ENCODE measurements at regions not wholly inside any gene's neighbourhood (a gene's known extent, or its start where the extent isn't known, plus 50 kb on each side); places are given as distances from the start of the nearest gene placed in this dataset.
"Not testable (repeated sequence)": the region's sequence is repeated elsewhere in the genome, so short reads cannot be mapped to it uniquely, and the experiment has no call there.

DNA sequence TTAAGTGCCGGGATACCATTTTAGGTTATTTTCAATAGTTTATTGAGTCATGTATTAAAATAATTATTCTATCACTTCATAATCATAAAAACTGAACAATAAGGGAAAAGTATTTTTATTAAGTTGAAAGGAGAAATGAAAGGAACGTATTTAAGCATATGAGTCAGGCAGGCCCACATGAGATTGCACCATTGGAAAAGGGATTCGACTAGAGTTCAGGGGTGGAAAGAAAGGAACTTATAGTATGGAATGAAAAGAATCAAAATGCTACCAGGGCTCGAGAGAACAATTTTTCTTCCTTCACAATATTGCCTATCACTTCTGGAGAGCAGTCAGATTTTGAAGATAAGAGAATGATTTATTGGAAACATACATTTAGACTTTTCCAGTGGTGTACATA is 516.5 kb upstream of the NETO1 start:
- DNase-seq, result no peak

DNA sequence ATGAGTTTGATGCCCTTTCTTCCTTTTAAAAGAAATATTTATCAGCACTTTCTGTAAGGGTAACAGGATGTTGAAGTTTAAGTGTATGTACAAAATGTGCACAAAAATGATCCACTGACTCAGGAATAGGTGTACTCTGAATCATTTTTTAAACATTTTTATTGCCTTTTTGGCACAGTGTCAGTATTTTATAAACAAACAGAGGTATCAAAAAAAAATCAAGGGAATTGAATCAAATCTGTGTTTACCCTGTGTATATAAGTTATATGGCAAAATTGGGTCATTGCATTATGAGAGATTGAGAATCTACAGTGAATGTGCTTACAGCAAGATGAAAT is 513.9 kb upstream of the NETO1 start:
- no peak for DNase-seq

DNA sequence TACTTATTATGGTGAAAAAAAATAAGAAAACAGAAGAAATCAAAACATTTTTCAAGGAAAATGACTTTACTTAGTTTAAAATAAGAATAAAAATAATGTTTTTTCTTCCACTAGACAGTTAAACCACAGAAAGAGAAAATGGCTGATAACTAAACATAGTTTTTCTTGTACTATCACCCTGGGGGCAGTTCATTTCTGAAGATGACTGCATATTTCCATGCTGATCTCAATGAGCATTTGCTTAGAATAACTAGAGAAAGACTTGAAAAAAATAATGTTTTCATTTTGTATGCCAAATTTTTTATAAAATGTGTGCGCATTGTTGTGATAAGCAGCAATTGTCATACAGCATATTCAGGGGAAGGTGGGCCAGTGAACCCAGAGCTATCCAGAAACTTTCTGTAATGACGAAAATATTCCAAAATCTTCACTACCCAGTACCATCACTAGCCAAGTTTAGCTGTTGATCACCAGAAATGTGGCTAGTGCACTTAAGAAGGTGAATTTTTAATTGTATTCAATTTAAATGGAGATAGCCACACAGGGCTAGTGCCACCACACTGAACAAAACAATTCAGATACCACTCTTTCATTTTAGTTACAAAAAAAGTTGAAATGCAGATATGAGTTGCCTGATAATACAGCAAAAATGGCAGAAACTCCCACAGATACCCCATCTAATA is 513.4 kb upstream of the NETO1 start:
- DNase-seq, result no peak

DNA sequence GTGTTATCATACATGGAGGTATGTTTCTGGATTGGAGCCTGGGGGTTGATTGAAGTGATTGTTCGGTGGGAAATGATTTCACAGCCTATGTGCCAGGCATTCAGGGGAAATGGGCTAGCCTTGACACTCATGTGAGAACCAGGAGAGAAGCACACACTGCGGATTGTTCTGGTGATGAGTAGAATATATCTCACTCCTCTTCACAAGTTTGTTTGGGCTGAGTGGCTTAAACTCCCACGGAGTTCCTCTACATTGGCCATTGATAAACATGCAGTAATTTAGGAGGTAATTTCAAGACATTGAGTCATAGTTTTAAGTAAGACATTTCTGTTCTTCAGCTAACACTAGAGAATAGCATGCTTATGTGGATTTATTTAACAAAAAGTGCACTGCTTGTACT is 498.9 kb upstream of the NETO1 start:
- no peak for DNase-seq

DNA sequence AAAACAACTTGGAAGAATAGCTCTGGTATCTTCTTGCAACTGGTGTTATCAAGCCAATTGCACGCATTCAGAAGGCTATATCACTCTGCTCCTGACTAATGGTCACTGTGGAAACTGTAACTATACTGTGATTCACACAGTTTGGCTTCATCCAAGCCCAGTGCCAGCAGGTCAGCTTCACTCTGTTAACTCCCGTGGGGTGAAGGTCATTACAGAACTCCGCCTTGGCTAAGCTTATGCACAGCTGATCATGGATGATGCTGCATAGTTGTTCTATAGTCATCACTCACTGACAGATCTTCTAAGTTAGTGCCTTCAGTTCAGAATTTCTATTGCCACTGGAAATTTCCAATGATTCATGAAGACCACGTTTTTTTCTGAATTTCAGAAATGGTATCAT is 497.2 kb upstream of the NETO1 start:
- no peak for DNase-seq

DNA sequence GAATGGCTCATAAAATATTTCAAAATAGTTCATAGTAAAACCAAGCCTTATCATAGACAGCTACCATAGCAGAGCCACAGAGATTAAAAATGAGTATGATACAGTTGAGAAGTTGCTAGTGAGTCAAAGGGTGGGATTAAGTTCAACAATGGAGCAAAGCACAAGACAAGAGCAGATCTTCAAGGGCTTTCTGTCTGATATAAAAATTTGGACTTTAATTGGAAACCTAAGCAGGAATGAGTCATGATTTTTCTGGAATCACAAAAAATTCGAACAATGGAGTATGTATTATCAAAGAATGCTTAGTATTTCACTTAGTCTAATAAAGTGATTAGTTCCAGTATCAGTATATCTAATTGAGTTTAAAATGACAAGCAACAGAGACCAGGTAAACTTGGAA is 487.3 kb upstream of the NETO1 start:
- no peak for DNase-seq

DNA sequence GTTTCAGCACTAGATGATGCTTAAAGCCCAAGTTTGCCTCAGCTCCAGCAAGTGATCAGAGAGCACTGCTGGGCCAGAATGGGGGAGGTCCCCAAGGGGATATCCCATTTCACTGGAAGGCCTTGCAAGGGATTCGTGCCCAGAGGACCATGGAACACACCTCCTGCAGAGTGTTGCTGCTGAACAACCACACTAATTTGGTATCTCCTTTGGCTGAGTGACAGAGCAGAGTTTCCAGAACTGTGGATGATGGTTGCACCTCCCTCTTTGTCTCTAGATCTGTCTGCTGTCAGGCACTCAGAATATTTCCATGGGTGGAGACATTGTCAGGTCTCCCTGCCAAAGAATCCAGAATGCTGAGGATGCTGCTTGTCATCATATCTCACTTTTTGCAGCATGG is 484.8 kb upstream of the NETO1 start:
- DNase-seq, result no peak

DNA sequence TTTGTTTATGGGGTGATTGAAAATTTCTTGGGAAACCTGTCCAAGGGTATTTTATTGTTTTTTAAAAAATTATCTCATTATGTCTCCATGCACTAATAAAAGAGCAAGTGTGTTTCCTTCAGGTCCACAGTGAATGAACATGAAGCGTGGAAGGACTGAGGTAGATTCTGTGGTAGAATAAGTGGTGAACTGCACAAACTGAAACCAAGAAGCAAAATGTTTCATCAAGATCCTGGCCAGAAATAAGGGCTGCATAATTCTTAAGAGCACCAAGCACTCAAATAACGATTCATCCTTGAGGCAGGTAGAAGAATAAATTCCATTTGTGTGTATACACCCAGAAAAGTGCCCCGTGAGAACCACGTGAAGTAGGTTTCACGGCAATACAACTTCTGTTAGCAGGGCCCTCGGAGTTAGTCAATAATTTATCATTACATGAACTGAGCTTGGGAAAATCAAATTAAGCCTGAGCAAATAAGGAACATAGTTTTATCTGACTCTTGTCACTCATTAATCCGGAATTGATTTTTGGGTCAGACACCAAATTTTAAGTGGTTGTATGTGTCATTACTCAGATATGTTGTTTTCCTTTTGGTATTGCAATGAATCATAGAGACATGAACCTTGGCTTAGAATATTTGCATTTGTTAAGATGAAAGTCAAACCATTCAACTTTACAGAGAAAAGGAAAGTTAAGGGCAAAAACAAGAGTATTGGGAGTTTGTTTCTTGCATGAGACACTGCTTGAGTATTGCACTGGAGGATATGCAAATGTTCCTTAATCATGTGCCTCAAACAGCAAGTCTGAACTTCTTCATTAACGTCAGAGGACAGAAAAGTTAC is 472.6 kb upstream of the NETO1 start:
- DNase-seq, result no peak

DNA sequence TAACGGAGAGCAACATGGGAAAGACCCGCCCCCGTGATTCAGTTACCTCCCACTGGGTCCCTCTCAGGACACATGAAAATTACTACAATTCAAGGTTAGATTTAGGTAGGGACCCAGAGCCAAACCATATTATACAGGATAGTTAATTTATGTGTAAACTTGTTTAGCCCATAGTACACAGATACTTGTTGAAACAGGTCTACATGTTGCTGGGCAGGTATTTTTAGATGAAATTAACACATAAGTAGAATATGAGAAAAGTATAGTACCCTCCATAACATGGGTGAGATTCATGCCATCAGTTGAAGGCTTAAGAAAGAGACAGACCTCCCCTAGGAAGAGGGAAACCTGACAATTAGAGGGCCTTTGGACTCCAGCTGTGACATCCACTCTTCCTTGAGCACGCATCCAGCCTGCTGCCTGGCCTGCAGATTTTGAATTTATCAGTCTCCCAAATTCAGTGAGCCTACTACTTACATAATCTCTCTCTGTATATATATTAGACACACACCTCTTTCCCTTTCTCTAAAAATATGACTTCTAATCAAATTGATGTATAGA is 463.5 kb upstream of the NETO1 start:
- no peak for DNase-seq

DNA sequence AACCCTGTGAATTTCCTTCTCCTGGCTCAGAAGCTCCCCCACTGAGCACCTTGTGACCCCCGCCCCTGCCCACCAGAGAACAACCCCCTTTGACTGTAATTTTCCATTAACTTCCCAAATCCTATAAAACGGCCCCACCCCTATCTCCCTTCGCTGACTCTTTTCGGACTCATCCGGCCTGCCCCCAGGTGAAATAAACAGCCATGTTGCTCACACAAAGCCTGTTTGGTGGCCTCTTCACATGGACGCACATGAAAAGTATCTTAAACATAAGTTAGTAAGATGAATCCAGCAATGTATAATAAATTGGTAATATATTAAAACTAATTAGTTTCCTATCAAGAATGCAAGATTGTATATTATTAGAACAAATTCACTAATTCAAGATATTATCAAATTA is 462.3 kb upstream of the NETO1 start:
- not testable (repeated sequence) for DNase-seq

DNA sequence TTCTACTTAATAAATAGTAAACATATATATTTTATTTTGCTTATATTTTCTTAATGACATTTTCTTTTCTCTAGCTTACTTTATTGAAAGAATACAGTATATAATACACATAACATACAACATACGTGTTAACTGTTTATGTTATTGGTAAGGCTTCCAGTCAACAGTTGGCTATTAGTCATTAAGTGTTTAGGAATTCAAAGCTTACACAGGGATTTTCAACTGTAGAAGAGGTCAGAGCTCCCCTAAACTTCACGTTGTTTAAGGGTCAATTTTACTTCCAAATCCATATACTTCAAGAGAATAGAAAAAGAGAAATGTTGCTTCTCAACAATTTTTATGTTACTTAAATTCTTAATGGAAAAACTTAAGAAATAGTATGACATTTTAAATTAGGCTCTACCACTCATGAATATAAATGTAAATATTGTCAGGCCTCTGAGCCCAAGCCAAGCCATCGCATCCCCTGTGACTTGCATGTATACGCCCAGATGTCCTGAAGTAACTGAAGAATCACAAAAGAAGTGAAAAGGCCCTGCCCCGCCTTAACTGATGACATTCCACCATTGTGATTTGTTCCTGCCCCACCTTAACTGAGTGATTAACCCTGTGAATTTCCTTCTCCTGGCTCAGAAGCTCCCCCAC is 456.5 kb upstream of the NETO1 start:
- DNase-seq, result not testable (repeated sequence)

DNA sequence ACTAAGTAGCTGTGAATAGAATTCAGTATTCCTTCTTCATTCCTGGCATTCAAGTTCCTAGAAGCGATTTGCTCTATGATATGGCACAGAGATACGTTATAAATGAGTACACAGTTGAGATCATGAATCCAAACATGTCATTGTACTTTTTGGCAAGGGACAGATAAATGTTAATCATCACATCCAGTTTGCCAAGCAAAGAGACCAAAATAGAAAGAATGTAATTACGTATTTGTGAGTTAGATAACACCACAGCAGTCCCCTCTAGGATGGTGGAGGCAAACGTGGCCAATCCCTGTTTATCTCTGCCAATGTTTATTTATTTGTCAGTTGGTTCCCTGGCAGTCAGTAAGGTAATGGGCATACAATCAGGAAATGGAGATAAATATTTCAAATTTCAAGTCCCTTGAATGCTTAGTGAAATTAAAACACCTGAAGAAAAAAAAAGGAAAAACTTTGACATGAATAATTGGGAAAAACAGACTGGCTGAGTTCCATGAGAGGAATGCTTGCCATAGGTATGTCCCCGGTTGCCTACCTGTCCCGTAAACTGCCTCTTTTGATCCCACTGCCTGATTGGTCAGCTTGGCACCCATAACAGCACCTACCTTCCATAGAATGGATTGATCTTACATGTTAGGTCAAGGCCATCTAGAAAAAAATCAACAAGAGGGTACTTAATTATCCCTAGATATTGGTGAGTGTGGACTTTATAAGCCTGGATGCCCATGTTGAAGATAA is 451.1 kb upstream of the NETO1 start:
- DNase-seq, result no peak

DNA sequence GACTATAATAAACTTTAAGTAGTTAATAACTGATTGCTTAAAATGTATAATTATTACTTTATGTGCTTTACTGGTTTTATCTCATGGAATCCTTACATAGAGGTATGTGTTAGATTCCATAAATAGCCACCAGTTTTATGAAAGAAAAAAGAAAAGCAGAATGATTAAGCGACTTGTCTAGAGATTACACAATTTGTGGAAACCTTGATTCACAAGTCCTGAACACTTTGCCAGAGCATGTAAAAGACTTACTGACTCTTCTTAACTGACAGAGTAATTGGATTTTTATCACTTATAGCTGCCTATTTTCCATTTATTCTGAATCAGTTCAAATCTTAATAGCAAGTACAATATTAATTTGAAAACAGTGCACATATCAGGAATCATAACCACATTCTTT is 448.7 kb upstream of the NETO1 start:
- no peak for DNase-seq

DNA sequence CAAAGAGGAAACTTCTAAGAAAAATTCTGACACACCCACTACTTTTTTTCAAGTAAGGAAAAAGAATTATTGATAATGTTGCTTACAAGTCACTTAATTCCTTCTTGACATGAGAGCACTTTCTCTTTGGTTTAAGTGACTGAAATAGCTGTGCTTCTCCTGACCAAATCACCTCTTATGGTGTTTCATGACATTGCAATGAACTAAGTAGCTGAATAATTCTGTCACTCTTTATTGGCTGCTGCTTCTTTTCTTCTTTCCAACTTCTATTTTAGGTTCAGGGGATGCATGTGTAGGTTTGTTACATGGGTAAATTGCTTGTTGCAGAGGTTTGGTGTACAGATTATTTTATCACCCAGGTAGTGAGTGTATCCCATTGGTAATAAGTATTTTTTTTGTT is 447.6 kb upstream of the NETO1 start:
- no peak for DNase-seq

DNA sequence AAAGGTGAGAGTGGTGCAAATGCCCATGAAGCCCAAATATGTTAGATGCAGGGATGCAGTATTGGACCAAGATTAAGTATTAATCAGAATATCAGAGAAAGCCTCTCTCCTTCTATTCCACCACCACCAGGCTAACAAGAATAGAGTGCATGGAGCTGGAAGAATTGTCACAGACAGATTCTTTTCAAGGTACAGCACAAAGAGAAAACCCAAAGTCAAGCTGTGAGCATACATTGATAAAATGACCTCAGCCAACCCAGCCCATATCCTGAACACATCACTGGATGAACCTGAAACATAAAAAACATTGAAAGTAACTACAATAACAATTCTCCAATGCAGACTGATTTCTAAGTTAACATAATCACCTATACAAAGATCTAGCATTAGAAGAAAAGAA is 445.7 kb upstream of the NETO1 start:
- DNase-seq, result no peak

DNA sequence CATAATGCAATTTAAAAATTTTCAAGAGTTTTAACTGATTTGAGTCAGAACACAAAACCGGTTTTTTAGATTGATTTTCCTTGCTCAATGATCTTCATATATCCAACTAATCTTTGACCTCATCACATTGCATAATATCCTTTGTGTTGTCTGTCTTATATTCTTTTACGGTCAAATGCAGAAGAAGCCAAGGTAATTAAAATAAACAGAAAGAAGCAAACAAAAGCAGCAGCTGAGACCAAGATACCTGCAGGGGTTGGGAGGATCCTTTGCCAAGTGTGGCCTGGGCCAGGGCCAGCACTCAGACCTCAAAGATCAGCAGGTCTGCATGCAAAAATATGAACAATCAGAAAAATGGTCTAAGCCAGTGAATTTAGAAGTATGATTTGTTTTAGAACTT is 428.9 kb upstream of the NETO1 start:
- no peak for DNase-seq

DNA sequence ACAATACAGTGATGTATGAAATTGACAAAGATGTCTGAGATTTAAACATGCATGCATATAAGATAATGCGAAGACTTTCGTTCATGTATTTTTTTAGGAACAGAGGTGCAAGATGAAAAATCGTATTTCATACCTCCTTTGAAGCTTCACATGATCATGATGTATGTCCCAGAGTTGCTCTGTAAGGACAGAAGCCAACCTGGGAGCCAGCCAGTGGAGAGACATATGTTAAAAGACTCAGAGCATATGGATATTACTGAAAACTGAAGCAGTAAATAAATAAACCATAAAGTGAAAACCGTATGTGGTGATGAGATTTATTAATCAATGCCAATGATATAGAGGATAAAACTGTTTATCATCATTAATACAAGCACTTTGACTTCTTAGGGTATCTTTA is 424.4 kb upstream of the NETO1 start:
- DNase-seq, result no peak

DNA sequence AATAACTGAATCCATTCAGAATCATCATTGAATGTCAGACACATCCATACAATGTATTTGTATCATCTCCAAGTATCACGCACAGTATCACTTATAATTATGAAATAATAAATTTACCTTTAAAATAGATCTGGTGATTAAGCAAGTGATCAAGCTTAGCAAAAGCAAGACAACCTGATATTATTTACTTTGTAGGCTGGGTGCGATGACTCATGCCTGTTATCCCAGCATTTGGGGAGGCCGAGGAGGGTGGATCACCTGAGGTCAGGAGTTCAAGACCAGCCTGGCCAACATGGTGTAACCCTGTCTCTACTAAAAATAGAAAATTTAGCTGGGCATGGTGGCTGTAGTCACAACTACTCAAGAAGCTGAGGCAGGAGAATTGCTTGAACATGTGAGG is 421.0 kb upstream of the NETO1 start:
- no peak for DNase-seq

DNA sequence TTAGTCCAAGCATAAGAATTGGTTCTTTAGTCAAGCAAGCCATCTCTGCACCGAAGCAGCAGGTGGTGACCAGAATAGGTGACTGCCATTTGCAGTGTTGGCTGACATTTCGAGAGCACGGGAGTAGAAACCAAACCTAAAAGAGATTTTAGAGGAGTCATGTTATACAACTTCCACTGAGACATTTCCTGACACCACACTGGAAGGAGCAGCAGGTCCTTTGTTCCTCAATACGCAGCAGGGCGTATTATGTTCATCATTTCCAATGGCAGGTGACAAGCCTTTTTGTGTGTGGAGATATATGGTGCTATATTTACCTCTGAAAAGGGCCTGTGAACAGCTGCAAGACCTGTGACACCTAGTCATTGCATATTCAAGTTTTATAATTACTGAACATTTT is 418.8 kb upstream of the NETO1 start:
- no peak for DNase-seq

DNA sequence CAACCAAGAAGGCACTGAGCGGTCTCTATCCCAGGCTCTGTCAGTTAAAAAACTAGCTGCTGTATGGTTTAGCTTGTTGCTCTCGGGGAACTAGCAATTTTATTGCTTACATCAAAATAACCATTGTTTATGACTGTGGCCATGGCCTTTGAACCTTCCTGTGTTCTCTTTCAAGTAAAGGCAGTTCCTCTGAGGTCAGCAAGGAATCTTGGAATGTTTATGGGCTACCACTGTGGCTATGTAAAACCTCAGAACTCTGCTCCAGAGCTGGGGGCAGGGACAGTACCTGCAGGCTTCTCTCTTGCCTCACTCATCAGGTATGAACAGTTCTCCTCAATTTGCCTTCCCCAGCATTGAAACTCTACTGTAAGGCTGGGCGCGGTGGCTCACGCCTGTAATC is 416.0 kb upstream of the NETO1 start:
- DNase-seq, result no peak

DNA sequence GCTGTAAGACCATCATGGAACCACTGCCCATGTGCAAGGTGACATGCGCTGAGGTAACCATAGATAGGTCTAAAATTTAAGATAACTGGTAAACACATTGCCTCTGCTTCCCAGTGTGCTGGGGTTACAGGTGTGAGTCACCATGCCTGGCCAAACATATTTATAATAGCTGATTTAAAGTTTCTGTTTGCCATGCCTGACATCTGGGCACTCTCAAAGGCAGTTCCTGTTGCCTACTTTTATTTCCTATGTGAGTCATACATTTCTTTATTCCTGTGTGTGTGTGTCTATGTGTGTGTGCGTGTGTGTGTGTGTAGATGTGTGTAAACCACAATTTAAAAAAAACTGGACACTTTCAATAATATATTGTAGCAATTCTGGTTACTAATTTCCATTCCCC is 415.2 kb upstream of the NETO1 start:
- DNase-seq, result no peak

DNA sequence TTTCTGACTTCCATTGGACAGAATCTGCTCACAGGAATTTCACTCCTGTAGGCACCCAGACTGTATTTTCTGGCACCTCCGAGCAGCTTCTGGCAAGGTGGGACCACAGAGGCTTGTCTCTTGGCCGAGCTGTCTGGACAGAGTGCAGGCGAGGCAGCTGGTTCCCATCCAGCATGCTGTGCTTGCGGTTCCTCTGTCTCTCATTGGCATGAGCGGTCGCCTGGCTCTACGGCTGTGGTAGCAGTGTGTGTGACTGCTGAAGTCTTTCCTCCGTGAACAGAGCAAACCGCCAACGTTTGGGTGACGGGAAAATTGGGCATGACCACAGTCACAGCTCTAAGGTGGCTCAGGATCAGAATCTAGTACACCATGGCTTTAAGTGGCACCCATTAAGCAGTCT is 411.7 kb upstream of the NETO1 start:
- no peak for DNase-seq

Data from hematopoietic multipotent progenitor cell treated with erythropoietin and hydrocortisone succinate and interleukin-3 and kit ligand, for 8 days (in vitro differentiated cells).